ENCODE measurements at regions not wholly inside any gene's neighbourhood (a gene's known extent, or its start where the extent isn't known, plus 50 kb on each side); places are given as distances from the start of the nearest gene placed in this dataset.

GRCh38 chr18:71431689-71432088, 1112.5 kb downstream of the CBLN2 start:
- TF ChIP-seq CTCF (IDR thresholded peaks at IDR 0.05 in 4 of 5, conservative IDR thresholded peaks at IDR 0.05 in 1 of 5) (no peak), POLR2A (IDR thresholded peaks at IDR 0.05) (no peak)
